Upper lobe of left lung (tissue), 6 donors: ENCODE measurements at regions not wholly inside any gene's neighbourhood (a gene's known extent, or its start where the extent isn't known, plus 50 kb on each side); places are given as distances from the start of the nearest gene placed in this dataset.

Source experiments
- ATAC-seq, 2 donors: fragments of 200-7000 bp; cut with Tn5 transposase; one replicate each; pipeline ENCODE4 v1.9.1; 2022; ENCODE audit warnings: mild to moderate bottlenecking in 2 of 2, moderate library complexity in 2 of 2; ENCODE audit not compliant: low FRiP score in 2 of 2
- DNase-seq, 2 donors: peaks; one replicate each; pipeline ENCODE4 v3.0.0-alpha.2; 2019 to 2020
- H3K27ac ChIP-seq, 4 donors: fragments of 200-600 bp; sonication (generic); one replicate each; pipeline ENCODE4 v1.5.1; 2016 to 2019
- H3K27me3 ChIP-seq, 4 donors: fragments of 200-600 bp; sonication (generic); one replicate each; pipeline ENCODE4 v1.5.1; 2017 to 2019
- H3K36me3 ChIP-seq, 4 donors: fragments of 200-600 bp; sonication (generic); one replicate each; pipeline ENCODE4 v1.5.1; 2016 to 2019
- H3K4me1 ChIP-seq, 4 donors: fragments of 200-600 bp; sonication (generic); one replicate each; pipeline ENCODE4 v1.5.1; 2018 to 2019
- H3K4me3 ChIP-seq, 4 donors: fragments of 200-600 bp; sonication (generic); one replicate each; pipeline ENCODE4 v1.5.1; 2017 to 2019; ENCODE audit warnings: mild to moderate bottlenecking in 2 of 4, moderate library complexity in 1 of 4
- H3K9me3 ChIP-seq, 4 donors: fragments of 200-600 bp; sonication (generic); one replicate each; pipeline ENCODE4 v1.5.1; 2018 to 2019
- EP300 ChIP-seq, 4 donors: sonication (generic); formaldehyde crosslinking; IDR thresholded peaks; one replicate each; pipeline ENCODE4 v1.5.1; 2017; ENCODE audit warnings: antibody characterized with exemption in 4 of 4, control low read depth in 2 of 4
- POLR2A ChIP-seq, 4 donors: fragments of 450-650 bp; IDR thresholded peaks; one replicate each; pipeline ENCODE4 v1.5.1; 2016 to 2017; ENCODE audit warnings: antibody characterized with exemption in 4 of 4, mild to moderate bottlenecking in 2 of 4
- POLR2AphosphoS5 ChIP-seq, 2 donors: sonication (generic); formaldehyde crosslinking; IDR thresholded peaks; one replicate each; pipeline ENCODE4 v1.5.1; 2017; ENCODE audit warnings: antibody characterized with exemption in 2 of 2
- WGBS, 2 donors: methylation state at CpG; one replicate each; pipeline ENCODE4 v1.1.5; 2017 to 2018; 5-methylcytosine and 5-hydroxymethylcytosine counted together
- TF ChIP-seq, protein P1 (sequence below), 6 experiments: fragments of 450-650 bp in 4 of 6; fragments of 200-600 bp in 2 of 6; sonication (generic) in 2 of 6; IDR thresholded peaks; one replicate each; pipeline ENCODE4 v1.5.1; 2016 to 2019; ENCODE audit warnings: antibody characterized with exemption in 6 of 6
- donor health status: DM: no; HTN: no; CAD: no; lungs with moderate emphysema.
- donor health status: DM: no; HTN: yes; CAD: no; lungs with severe emphysema.

- H3K27ac ChIP-seq, result no peak overlapping the region
- ATAC-seq, result no peak
- no peak for DNase-seq
- H3K4me3 ChIP-seq, result no peak overlapping the region
- no peaks in the 10 kb centered on the region for H3K27me3 ChIP-seq
- no peaks in the 10 kb centered on the region for H3K9me3 ChIP-seq
- H3K4me1 ChIP-seq, result no peaks in the 10 kb centered on the region
- WGBS, 2 donors, result 55 to 63% methylated on average over 4 of the region's 4 CpGs
- H3K36me3 ChIP-seq, result no peaks in the 10 kb centered on the region
- TF ChIP-seq, protein P1, sequence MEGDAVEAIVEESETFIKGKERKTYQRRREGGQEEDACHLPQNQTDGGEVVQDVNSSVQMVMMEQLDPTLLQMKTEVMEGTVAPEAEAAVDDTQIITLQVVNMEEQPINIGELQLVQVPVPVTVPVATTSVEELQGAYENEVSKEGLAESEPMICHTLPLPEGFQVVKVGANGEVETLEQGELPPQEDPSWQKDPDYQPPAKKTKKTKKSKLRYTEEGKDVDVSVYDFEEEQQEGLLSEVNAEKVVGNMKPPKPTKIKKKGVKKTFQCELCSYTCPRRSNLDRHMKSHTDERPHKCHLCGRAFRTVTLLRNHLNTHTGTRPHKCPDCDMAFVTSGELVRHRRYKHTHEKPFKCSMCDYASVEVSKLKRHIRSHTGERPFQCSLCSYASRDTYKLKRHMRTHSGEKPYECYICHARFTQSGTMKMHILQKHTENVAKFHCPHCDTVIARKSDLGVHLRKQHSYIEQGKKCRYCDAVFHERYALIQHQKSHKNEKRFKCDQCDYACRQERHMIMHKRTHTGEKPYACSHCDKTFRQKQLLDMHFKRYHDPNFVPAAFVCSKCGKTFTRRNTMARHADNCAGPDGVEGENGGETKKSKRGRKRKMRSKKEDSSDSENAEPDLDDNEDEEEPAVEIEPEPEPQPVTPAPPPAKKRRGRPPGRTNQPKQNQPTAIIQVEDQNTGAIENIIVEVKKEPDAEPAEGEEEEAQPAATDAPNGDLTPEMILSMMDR (IDR thresholded peaks at IDR 0.05), result no peak
- TF ChIP-seq POLR2A (IDR thresholded peaks at IDR 0.05), result no peak
- TF ChIP-seq EP300 (IDR thresholded peaks at IDR 0.05), result no peak
Observed at GRCh38 chr5:98110791-98111190, 662.7 kb upstream of the RGMB start.

DNA sequence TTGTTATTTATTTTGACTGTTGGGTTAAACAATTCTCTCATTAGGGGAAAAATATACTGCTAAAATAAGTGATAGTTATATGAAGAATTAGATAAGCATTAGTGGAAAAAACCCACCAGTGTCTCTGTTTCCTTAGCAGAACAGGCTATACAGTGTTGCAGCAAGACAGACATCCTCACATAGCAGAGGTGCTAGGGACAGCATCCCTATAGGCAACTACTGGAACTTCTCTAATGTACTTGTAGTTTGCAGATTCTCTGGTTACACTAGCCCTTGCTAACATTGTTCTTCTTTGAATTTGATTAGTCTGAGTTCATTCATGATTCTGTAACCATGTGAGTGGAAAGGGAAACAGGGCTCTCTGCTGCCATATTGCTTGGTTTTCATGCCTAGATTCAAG is 661.8 kb upstream of the RGMB start:
- TF ChIP-seq EP300 (IDR thresholded peaks at IDR 0.05) (no peak), POLR2A (IDR thresholded peaks at IDR 0.05) (no peak), POLR2AphosphoS5 (IDR thresholded peaks at IDR 0.05) (no peak)
- TF ChIP-seq, protein P1 (IDR thresholded peaks at IDR 0.05), result no peak
- Histone ChIP-seq H3K4me1 (no peaks in the 10 kb centered on the region), H3K27me3 (no peaks in the 10 kb centered on the region), H3K4me3 (no peak overlapping the region), H3K36me3 (no peaks in the 10 kb centered on the region), H3K27ac (no peak overlapping the region), H3K9me3 (no peaks in the 10 kb centered on the region)
- ATAC-seq (no peak), DNase-seq (no peak)

GRCh38 chr5:98121036-98121936 is 652.2 kb upstream of the RGMB start:
- no peak overlapping the region for H3K4me3 ChIP-seq
- TF ChIP-seq EP300 (IDR thresholded peaks at IDR 0.05), result no peak
- no peak for TF ChIP-seq POLR2AphosphoS5 (IDR thresholded peaks at IDR 0.05)
- no peak for TF ChIP-seq POLR2A (IDR thresholded peaks at IDR 0.05)
- TF ChIP-seq, protein P1 (IDR thresholded peaks at IDR 0.05), result no peak
- no peaks in the 10 kb centered on the region for H3K36me3 ChIP-seq
- no peak overlapping the region for H3K27ac ChIP-seq
- ATAC-seq, result peak in 1 of 2 donors; percentile 26
- 77 to 87% methylated on average over 14 to 16 of the region's 16 CpGs for WGBS, 2 donors
- H3K9me3 ChIP-seq, result no peaks in the 10 kb centered on the region
- peak in 1 of 2 donors; percentile 15 for DNase-seq
- H3K4me1 ChIP-seq, result no peaks in the 10 kb centered on the region
- no peaks in the 10 kb centered on the region for H3K27me3 ChIP-seq

GRCh38 chr5:98128271-98128670 is 645.2 kb upstream of the RGMB start:
- Histone ChIP-seq H3K36me3 (no peaks in the 10 kb centered on the region), H3K9me3 (no peaks in the 10 kb centered on the region), H3K27me3 (no peaks in the 10 kb centered on the region), H3K27ac (no peak overlapping the region), H3K4me1 (no peaks in the 10 kb centered on the region), H3K4me3 (no peak overlapping the region)
- DNase-seq (no peak), ATAC-seq (no peak)
- WGBS, 2 donors, result 55 to 73% methylated on average over 2 of the region's 2 CpGs
- TF ChIP-seq, protein P1 (IDR thresholded peaks at IDR 0.05), result no peak
- TF ChIP-seq POLR2AphosphoS5 (IDR thresholded peaks at IDR 0.05) (no peak), POLR2A (IDR thresholded peaks at IDR 0.05) (no peak), EP300 (IDR thresholded peaks at IDR 0.05) (no peak)

GRCh38 chr5:98128846-98129245 is 644.6 kb upstream of the RGMB start:
- H3K4me3 ChIP-seq, result no peak overlapping the region
- H3K9me3 ChIP-seq, result no peaks in the 10 kb centered on the region
- no peaks in the 10 kb centered on the region for H3K36me3 ChIP-seq
- DNase-seq (no peak), ATAC-seq (no peak)
- H3K27me3 ChIP-seq, result no peaks in the 10 kb centered on the region
- no peak for TF ChIP-seq POLR2A (IDR thresholded peaks at IDR 0.05)
- TF ChIP-seq EP300 (IDR thresholded peaks at IDR 0.05), result no peak
- TF ChIP-seq, protein P1 (IDR thresholded peaks at IDR 0.05), result no peak
- no peak for TF ChIP-seq POLR2AphosphoS5 (IDR thresholded peaks at IDR 0.05)
- 77 to 80% methylated on average over 2 of the region's 2 CpGs for WGBS, 2 donors
- H3K4me1 ChIP-seq, result no peaks in the 10 kb centered on the region
- no peak overlapping the region for H3K27ac ChIP-seq
